ENCODE measurements at regions not wholly inside any gene's neighbourhood (a gene's known extent, or its start where the extent isn't known, plus 50 kb on each side); places are given as distances from the start of the nearest gene placed in this dataset.

DNA sequence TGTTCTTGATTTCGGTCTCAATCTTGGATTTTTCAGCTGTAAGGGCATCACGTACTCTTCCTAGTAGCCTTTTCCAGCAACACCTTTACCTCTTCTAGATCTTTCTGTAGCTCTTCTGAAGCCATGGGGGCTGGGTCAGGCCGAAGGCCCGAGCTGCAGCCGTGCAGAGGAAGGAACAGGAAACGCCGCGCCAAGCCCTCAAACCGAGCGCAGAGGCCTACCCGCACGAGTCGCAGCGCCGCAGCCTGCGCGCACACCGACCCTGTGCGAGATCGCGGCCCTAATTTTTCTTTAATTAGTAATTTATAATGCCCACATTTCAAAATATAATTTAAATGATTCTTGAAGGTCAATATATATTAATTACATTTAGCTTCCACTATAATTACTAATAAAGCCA is 483.8 kb downstream of the NUP35 start:
- Histone ChIP-seq H3K36me3 (ENCODE audit: insufficient read depth, low read length) (no peaks in the 10 kb centered on the region), H3K4me2 (ENCODE audit: low read length) (no peak overlapping the region), H3K27ac (ENCODE audit: low read length) (no peak overlapping the region), H3F3A (ENCODE audit: insufficient read depth, low read length, poor library complexity, severe bottlenecking) (no peaks in the 10 kb centered on the region), H3K9me3 (ENCODE audit: low read length) (no peaks in the 10 kb centered on the region), H3K79me2 (replicated peaks; ENCODE audit: insufficient read depth, low read length) (no peaks in the 10 kb centered on the region), H3K9ac (ENCODE audit: low read length) (no peak overlapping the region), H3K27me3 (ENCODE audit: insufficient read depth, low read depth, low read length) (no peaks in the 10 kb centered on the region), H3K4me3 (ENCODE audit: low read length) (no peak overlapping the region), H3K9me2 (ENCODE audit: insufficient read depth, low read length) (no peaks in the 10 kb centered on the region), H4K20me1 (ENCODE audit: insufficient read depth) (no peaks in the 10 kb centered on the region), H2AFZ (ENCODE audit: low read depth, low read length) (no peak overlapping the region)
- TF ChIP-seq POLR2AphosphoS5 (IDR thresholded peaks at IDR 0.05): no peak
- no peak for TF ChIP-seq MXI1 (conservative IDR thresholded peaks at IDR 0.05; ENCODE audit: poor library complexity, severe bottlenecking)
- TF ChIP-seq, protein P1, sequence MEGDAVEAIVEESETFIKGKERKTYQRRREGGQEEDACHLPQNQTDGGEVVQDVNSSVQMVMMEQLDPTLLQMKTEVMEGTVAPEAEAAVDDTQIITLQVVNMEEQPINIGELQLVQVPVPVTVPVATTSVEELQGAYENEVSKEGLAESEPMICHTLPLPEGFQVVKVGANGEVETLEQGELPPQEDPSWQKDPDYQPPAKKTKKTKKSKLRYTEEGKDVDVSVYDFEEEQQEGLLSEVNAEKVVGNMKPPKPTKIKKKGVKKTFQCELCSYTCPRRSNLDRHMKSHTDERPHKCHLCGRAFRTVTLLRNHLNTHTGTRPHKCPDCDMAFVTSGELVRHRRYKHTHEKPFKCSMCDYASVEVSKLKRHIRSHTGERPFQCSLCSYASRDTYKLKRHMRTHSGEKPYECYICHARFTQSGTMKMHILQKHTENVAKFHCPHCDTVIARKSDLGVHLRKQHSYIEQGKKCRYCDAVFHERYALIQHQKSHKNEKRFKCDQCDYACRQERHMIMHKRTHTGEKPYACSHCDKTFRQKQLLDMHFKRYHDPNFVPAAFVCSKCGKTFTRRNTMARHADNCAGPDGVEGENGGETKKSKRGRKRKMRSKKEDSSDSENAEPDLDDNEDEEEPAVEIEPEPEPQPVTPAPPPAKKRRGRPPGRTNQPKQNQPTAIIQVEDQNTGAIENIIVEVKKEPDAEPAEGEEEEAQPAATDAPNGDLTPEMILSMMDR (IDR thresholded peaks at IDR 0.05; ENCODE audit: poor library complexity, severe bottlenecking): no peak
- TF ChIP-seq TAF1 (IDR thresholded peaks at IDR 0.05; ENCODE audit: low read depth): no peak
- TF ChIP-seq, protein P2, sequence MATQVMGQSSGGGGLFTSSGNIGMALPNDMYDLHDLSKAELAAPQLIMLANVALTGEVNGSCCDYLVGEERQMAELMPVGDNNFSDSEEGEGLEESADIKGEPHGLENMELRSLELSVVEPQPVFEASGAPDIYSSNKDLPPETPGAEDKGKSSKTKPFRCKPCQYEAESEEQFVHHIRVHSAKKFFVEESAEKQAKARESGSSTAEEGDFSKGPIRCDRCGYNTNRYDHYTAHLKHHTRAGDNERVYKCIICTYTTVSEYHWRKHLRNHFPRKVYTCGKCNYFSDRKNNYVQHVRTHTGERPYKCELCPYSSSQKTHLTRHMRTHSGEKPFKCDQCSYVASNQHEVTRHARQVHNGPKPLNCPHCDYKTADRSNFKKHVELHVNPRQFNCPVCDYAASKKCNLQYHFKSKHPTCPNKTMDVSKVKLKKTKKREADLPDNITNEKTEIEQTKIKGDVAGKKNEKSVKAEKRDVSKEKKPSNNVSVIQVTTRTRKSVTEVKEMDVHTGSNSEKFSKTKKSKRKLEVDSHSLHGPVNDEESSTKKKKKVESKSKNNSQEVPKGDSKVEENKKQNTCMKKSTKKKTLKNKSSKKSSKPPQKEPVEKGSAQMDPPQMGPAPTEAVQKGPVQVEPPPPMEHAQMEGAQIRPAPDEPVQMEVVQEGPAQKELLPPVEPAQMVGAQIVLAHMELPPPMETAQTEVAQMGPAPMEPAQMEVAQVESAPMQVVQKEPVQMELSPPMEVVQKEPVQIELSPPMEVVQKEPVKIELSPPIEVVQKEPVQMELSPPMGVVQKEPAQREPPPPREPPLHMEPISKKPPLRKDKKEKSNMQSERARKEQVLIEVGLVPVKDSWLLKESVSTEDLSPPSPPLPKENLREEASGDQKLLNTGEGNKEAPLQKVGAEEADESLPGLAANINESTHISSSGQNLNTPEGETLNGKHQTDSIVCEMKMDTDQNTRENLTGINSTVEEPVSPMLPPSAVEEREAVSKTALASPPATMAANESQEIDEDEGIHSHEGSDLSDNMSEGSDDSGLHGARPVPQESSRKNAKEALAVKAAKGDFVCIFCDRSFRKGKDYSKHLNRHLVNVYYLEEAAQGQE (IDR thresholded peaks at IDR 0.05; ENCODE audit: borderline replicate concordance): no peak

DNA sequence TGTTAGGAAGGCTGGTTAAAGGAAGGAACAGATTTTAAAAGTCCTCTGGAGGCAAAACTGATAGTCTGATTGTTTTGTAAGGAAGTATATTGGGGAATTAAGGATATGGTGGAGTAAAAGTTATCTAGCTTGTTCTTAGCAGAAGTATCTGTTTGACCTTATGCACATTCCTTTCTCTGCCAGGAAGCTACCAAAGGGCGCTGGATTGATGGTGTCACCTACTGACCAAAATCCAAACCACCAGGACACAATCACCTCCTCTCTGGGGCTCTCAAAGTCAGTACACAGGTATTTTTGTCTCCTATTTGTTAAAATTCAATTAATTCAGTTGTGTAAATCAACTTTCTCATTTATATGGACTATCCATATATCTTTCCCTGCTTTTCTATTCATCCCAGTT is 484.5 kb downstream of the NUP35 start:
- Histone ChIP-seq H3K36me3 (ENCODE audit: insufficient read depth, low read length) (no peaks in the 10 kb centered on the region), H3K9ac (ENCODE audit: low read length) (no peak overlapping the region), H3K9me3 (ENCODE audit: low read length) (no peaks in the 10 kb centered on the region), H3K4me2 (ENCODE audit: low read length) (no peak overlapping the region), H3K79me2 (replicated peaks; ENCODE audit: insufficient read depth, low read length) (no peaks in the 10 kb centered on the region), H2AFZ (ENCODE audit: low read depth, low read length) (no peak overlapping the region), H3K27ac (ENCODE audit: low read length) (no peak overlapping the region), H3K9me2 (ENCODE audit: insufficient read depth, low read length) (no peaks in the 10 kb centered on the region), H3K4me3 (ENCODE audit: low read length) (no peak overlapping the region), H3F3A (ENCODE audit: insufficient read depth, low read length, poor library complexity, severe bottlenecking) (no peaks in the 10 kb centered on the region), H3K27me3 (ENCODE audit: insufficient read depth, low read depth, low read length) (no peaks in the 10 kb centered on the region), H4K20me1 (ENCODE audit: insufficient read depth) (no peaks in the 10 kb centered on the region)
- no peak for TF ChIP-seq POLR2AphosphoS5 (IDR thresholded peaks at IDR 0.05)
- TF ChIP-seq RAD21 (conservative IDR thresholded peaks at IDR 0.05): no peak
- no peak for TF ChIP-seq SMC3 (conservative IDR thresholded peaks at IDR 0.05; ENCODE audit: poor library complexity)
- TF ChIP-seq MXI1 (conservative IDR thresholded peaks at IDR 0.05; ENCODE audit: poor library complexity, severe bottlenecking): no peak
- no peak for TF ChIP-seq TAF1 (IDR thresholded peaks at IDR 0.05; ENCODE audit: low read depth)
- TF ChIP-seq EZH2 (IDR thresholded peaks at IDR 0.05; ENCODE audit: borderline replicate concordance, insufficient read depth, low read length, poor library complexity, severe bottlenecking): no peak
- TF ChIP-seq, protein P2 (IDR thresholded peaks at IDR 0.05; ENCODE audit: borderline replicate concordance): no peak
- TF ChIP-seq EP300 (conservative IDR thresholded peaks at IDR 0.05; ENCODE audit: poor library complexity, severe bottlenecking): no peak
- TF ChIP-seq, protein P1 (IDR thresholded peaks at IDR 0.05; ENCODE audit: poor library complexity, severe bottlenecking): no peak
